HCT116 (cell line): ENCODE measurements at regions not wholly inside any gene's neighbourhood (a gene's known extent, or its start where the extent isn't known, plus 50 kb on each side); places are given as distances from the start of the nearest gene placed in this dataset.

Experiments
- ATAC-seq: fragments of 200-7000 bp; cut with Tn5 transposase; 2 replicates; pipeline ENCODE4 v1.9.1; 2020; ENCODE audit warnings: mild to moderate bottlenecking, moderate library complexity
- BruUV-seq: library from RNA; stranded (reverse); fragments of 400-500 nt; replicated peaks from 2 replicates; lab custom pipeline; 2021; lab: Mats Ljungman, UMichigan
- CTCF ChIA-PET: fragments of 300-600 bp; sonication (Branson Sonifier 250); formaldehyde crosslinking; loops from one replicate; lab custom pipeline; 2021; ENCODE audit warnings: antibody characterized with exemption; lab: Charles Lee
- POLR2A ChIA-PET: fragments of 300-600, 350-600 bp; sonication (Branson Sonifier 250); formaldehyde crosslinking; loops from one replicate; lab custom pipeline; 2021; ENCODE audit warnings: antibody characterized with exemption; lab: Charles Lee
- RAD21 ChIA-PET, 2 experiments: fragments of 300-600 bp; sonication (Branson Sonifier 250); formaldehyde crosslinking; loops; one replicate each; lab custom pipeline; 2023; ENCODE audit warnings: low total read pairs in 2 of 2; ENCODE audit not compliant: uncharacterized antibody in 2 of 2, unreplicated experiment in 2 of 2, low non-redundant PET in 1 of 2; lab: Charles Lee
- DNase-seq: peaks from one replicate; pipeline ENCODE4 v3.0.0-alpha.2; 2010; ENCODE audit warnings: low read depth, low spot score
- H2AFZ ChIP-seq: fragments of 200-600 bp; shearing (Covaris generic), sonication (generic); 2 replicates; pipeline ENCODE4 v1.6.1; 2017; ENCODE audit warnings: low read depth, mixed run types, mixed read lengths, antibody characterized with exemption, low read length; ENCODE audit not compliant: poor library complexity, severe bottlenecking
- H3K27ac ChIP-seq: 2 replicates; pipeline ENCODE4 v1.5.1; 2012; ENCODE audit warnings: low read depth, low read length
- H3K27me3 ChIP-seq: fragments of 200-600 bp; sonication (generic); 2 replicates; pipeline ENCODE4 v1.6.1; 2016; ENCODE audit warnings: mixed run types, low read length, mixed read lengths; ENCODE audit not compliant: insufficient read depth
- H3K36me3 ChIP-seq, 2 experiments: fragments of 200-500 bp in 1 of 2; fragments of 200-600 bp in 1 of 2; sonication (Bioruptor generic) in 1 of 2; sonication (generic) in 1 of 2; 2 replicates each; pipeline versions ENCODE4 v1.5.1 to v1.6.1; 2014 to 2016; ENCODE audit warnings: low read length in 2 of 2, inconsistent platforms in 1 of 2, mixed read lengths in 1 of 2, mixed run types in 1 of 2; ENCODE audit not compliant: insufficient read depth in 2 of 2, control insufficient read depth in 1 of 2
- H3K4me1 ChIP-seq, 2 experiments: fragments of 200-600 bp in 1 of 2; sonication (generic) in 1 of 2; 2 replicates each; pipeline versions ENCODE4 v1.5.1 to v1.6.1; 2012 to 2017; ENCODE audit warnings: low read length in 2 of 2, inconsistent platforms in 1 of 2, mild to moderate bottlenecking in 1 of 2, mixed read lengths in 1 of 2, mixed run types in 1 of 2, moderate library complexity in 1 of 2; ENCODE audit not compliant: insufficient read depth in 2 of 2, control insufficient read depth in 1 of 2
- H3K4me2 ChIP-seq: fragments of 200-600 bp; sonication (generic); 2 replicates; pipeline ENCODE4 v1.6.1; 2017; ENCODE audit warnings: mixed run types, low read length, mixed read lengths
- H3K4me3 ChIP-seq, 2 experiments: fragments of 200-600 bp in 1 of 2; sonication (generic) in 1 of 2; replicated peaks in 1 of 2; 2 replicates each; pipeline ENCODE4 v1.5.1; 2011 to 2016; ENCODE audit warnings: low read length in 2 of 2, control low read depth in 1 of 2, low read depth in 1 of 2, mild to moderate bottlenecking in 1 of 2, mixed read lengths in 1 of 2, mixed run types in 1 of 2
- H3K79me2 ChIP-seq: fragments of 200-600 bp; sonication (generic); 2 replicates; pipeline ENCODE4 v1.6.1; 2017; ENCODE audit warnings: mild to moderate bottlenecking, mixed run types, low read length, moderate library complexity, mixed read lengths; ENCODE audit not compliant: insufficient read depth
- H3K9ac ChIP-seq: fragments of 200-600 bp; sonication (generic); 2 replicates; pipeline ENCODE4 v1.6.1; 2016; ENCODE audit warnings: low read length, mixed read lengths
- H3K9me2 ChIP-seq: fragments of 200-600 bp; sonication (generic), shearing (Covaris generic); 2 replicates; pipeline ENCODE4 v1.6.1; 2017; ENCODE audit warnings: mixed run types, mild to moderate bottlenecking, moderate library complexity; ENCODE audit not compliant: insufficient read depth
- H3K9me3 ChIP-seq, 2 experiments: fragments of 200-500 bp in 1 of 2; fragments of 200-600 bp in 1 of 2; sonication (Bioruptor generic) in 1 of 2; sonication (generic) in 1 of 2; 2 replicates each; pipeline ENCODE4 v1.6.1; 2014 to 2017; ENCODE audit warnings: low read length in 2 of 2, mixed read lengths in 2 of 2, inconsistent platforms in 1 of 2, low read depth in 1 of 2, mild to moderate bottlenecking in 1 of 2, mixed run types in 1 of 2, moderate library complexity in 1 of 2; ENCODE audit not compliant: control insufficient read depth in 1 of 2, insufficient read depth in 1 of 2
- H4K20me1 ChIP-seq: fragments of 200-600 bp; sonication (generic), shearing (Covaris generic); 2 replicates; pipeline ENCODE4 v1.6.1; 2017; ENCODE audit warnings: mixed run types, mild to moderate bottlenecking, moderate library complexity; ENCODE audit not compliant: insufficient read depth
- EZH2 ChIP-seq: fragments of 200-600 bp; sonication (generic); IDR thresholded peaks from 2 replicates; pipeline ENCODE4 v1.6.1; 2017; ENCODE audit warnings: antibody characterized with exemption, mixed run types
- EZH2phosphoT487 ChIP-seq: fragments of 200-600 bp; IDR thresholded peaks from 2 replicates; pipeline ENCODE4 v1.6.1; 2018; ENCODE audit warnings: antibody characterized with exemption, borderline replicate concordance
- JUND ChIP-seq: IDR thresholded peaks from 2 replicates; pipeline ENCODE4 v1.6.1; 2012
- SP1 ChIP-seq: IDR thresholded peaks from 2 replicates; pipeline ENCODE4 v1.6.1; 2012; ENCODE audit warnings: low read depth
- TCF7L2 ChIP-seq: IDR thresholded peaks from 2 replicates; pipeline ENCODE4 v1.7.0; 2011; ENCODE audit warnings: borderline replicate concordance, inconsistent platforms; ENCODE audit not compliant: insufficient read depth, insufficient read length; ENCODE audit errors: extremely low read depth
- intact Hi-C: fragments of 100-400 bp; cut with micrococcal nuclease; formaldehyde crosslinking; loops from 2 replicates; pipeline ENCODE4 v1.10.0; 2022
- TF ChIP-seq, protein P1 (sequence below): IDR thresholded peaks from 2 replicates; pipeline ENCODE4 v1.6.1; 2012
- TF ChIP-seq, protein P2 (sequence below), 3 experiments: fragments of 200-600 bp in 1 of 3; sonication (generic) in 1 of 3; IDR thresholded peaks in 2 of 3; conservative IDR thresholded peaks in 1 of 3; 2 replicates each; pipeline ENCODE4 v1.5.1; 2012 to 2017; ENCODE audit warnings: low read depth in 2 of 3, low read length in 2 of 3, antibody characterized with exemption in 1 of 3, borderline replicate concordance in 1 of 3, control low read depth in 1 of 3, mild to moderate bottlenecking in 1 of 3, mixed read lengths in 1 of 3, mixed run types in 1 of 3, moderate library complexity in 1 of 3; ENCODE audit not compliant: insufficient read depth in 1 of 3

GRCh38 chr21:27703791-27704190 is 736.9 kb upstream of the ADAMTS5 start:
- Histone ChIP-seq H3K36me3 (no peaks in the 10 kb centered on the region), H3K79me2 (no peaks in the 10 kb centered on the region), H3K4me1 (no peaks in the 10 kb centered on the region), H3K4me2 (no peak overlapping the region), H3K9ac (no peak overlapping the region), H3K9me3 (peaks cover 15 to 45% of the 10 kb centered on the region in 2 experiments; a peak in 3 of 4 replicates), H3K27ac (no peak overlapping the region), H3K27me3 (no peaks in the 10 kb centered on the region), H3K4me3 (no peak overlapping the region), H2AFZ (no peak overlapping the region), H4K20me1 (no peaks in the 10 kb centered on the region), H3K9me2 (no peaks in the 10 kb centered on the region)
- TF ChIP-seq, protein P1, sequence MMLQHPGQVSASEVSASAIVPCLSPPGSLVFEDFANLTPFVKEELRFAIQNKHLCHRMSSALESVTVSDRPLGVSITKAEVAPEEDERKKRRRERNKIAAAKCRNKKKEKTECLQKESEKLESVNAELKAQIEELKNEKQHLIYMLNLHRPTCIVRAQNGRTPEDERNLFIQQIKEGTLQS, result no peak
- TF ChIP-seq JUND, result no peak
- no peak for TF ChIP-seq EZH2
- no peak for TF ChIP-seq SP1
- TF ChIP-seq TCF7L2, result no peak
- no peak for TF ChIP-seq EZH2phosphoT487
- DNase-seq (no peak), ATAC-seq (no peak)
- BruUV-seq, result no TSS peak
- intact Hi-C loops, result no loop called here
- RAD21 ChIA-PET, result no interaction called here
- POLR2A ChIA-PET, result no interaction called here
- CTCF ChIA-PET, result no interaction called here

GRCh38 chr21:27700974-27701614 is 734.2 kb upstream of the ADAMTS5 start:
- H3K9ac ChIP-seq, result no peak overlapping the region
- H3K4me3 ChIP-seq, result no peak overlapping the region
- ChIA-PET RAD21 (no interaction called here), POLR2A (no interaction called here), CTCF (no interaction called here)
- H3K79me2 ChIP-seq, result no peaks in the 10 kb centered on the region
- TF ChIP-seq EZH2, result no peak
- TF ChIP-seq, protein P2, sequence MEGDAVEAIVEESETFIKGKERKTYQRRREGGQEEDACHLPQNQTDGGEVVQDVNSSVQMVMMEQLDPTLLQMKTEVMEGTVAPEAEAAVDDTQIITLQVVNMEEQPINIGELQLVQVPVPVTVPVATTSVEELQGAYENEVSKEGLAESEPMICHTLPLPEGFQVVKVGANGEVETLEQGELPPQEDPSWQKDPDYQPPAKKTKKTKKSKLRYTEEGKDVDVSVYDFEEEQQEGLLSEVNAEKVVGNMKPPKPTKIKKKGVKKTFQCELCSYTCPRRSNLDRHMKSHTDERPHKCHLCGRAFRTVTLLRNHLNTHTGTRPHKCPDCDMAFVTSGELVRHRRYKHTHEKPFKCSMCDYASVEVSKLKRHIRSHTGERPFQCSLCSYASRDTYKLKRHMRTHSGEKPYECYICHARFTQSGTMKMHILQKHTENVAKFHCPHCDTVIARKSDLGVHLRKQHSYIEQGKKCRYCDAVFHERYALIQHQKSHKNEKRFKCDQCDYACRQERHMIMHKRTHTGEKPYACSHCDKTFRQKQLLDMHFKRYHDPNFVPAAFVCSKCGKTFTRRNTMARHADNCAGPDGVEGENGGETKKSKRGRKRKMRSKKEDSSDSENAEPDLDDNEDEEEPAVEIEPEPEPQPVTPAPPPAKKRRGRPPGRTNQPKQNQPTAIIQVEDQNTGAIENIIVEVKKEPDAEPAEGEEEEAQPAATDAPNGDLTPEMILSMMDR (IDR thresholded peaks at IDR 0.05 in 2 of 3, conservative IDR thresholded peaks at IDR 0.05 in 1 of 3; ENCODE audit: borderline replicate concordance in 1 of 3, insufficient read depth in 1 of 3, low read depth in 2 of 3, low read length in 2 of 3), result peak in 1 of 3 experiments; percentile 37; a peak in 1 of 6 replicates
- DNase-seq (no peak), ATAC-seq (no peak)
- H3K4me1 ChIP-seq, result no peaks in the 10 kb centered on the region
- H3K36me3 ChIP-seq, result no peaks in the 10 kb centered on the region
- H3K9me3 ChIP-seq, result peaks cover 15 to 50% of the 10 kb centered on the region in 2 experiments; a peak in 2 of 4 replicates
- no peak overlapping the region for H3K4me2 ChIP-seq
- H3K27ac ChIP-seq, result no peak overlapping the region
- intact Hi-C loops, result loop anchor here (2.0 kb wide), 1 partner anchor 850 kb away; no protein-coding TSS in a partner anchor
- H3K27me3 ChIP-seq, result no peaks in the 10 kb centered on the region
- no peaks in the 10 kb centered on the region for H3K9me2 ChIP-seq
- H4K20me1 ChIP-seq, result no peaks in the 10 kb centered on the region
- H2AFZ ChIP-seq, result no peak overlapping the region
- BruUV-seq, result no TSS peak
